GM12875 (cell line): ENCODE measurements at regions not wholly inside any gene's neighbourhood (a gene's known extent, or its start where the extent isn't known, plus 50 kb on each side); places are given as distances from the start of the nearest gene placed in this dataset.

Experiments
- H3K4me3 ChIP-seq: one replicate; pipeline ENCODE4 v1.5.1; 2011; ENCODE audit warnings: low read depth, low read length, control low read depth
- CTCF ChIP-seq: IDR thresholded peaks from 2 replicates; pipeline ENCODE4 v1.5.1; 2011; ENCODE audit warnings: low read depth, mild to moderate bottlenecking, control low read depth, inconsistent platforms, low read length, moderate library complexity, borderline replicate concordance; ENCODE audit not compliant: insufficient read depth

GRCh38 chr13:58792854-58793253 lies 1161.3 kb downstream of the PCDH17 start:
- TF ChIP-seq CTCF, result no peak
- no peak overlapping the region for H3K4me3 ChIP-seq

- no peak overlapping the region for H3K4me3 ChIP-seq
- TF ChIP-seq CTCF, result no peak
Measured at GRCh38 chr13:58795715-58796114, 1164.2 kb downstream of the PCDH17 start.

GRCh38 chr13:58804832-58805231 lies 1173.3 kb downstream of the PCDH17 start:
- no peak for TF ChIP-seq CTCF
- H3K4me3 ChIP-seq, result no peak overlapping the region

GRCh38 chr13:58806401-58806800 lies 1174.9 kb downstream of the PCDH17 start:
- no peak overlapping the region for H3K4me3 ChIP-seq

GRCh38 chr13:58823701-58824100 lies 1192.2 kb downstream of the PCDH17 start:
- TF ChIP-seq CTCF, result no peak
- H3K4me3 ChIP-seq, result no peak overlapping the region

More at GRCh38 chr13:58806401-58806800, 1174.9 kb downstream of the PCDH17 start:
- TF ChIP-seq CTCF, result no peak

- TF ChIP-seq CTCF, result no peak
- no peak overlapping the region for H3K4me3 ChIP-seq
Measured at GRCh38 chr13:58827904-58828303, 1196.4 kb downstream of the PCDH17 start.

- no peak for TF ChIP-seq CTCF
- H3K4me3 ChIP-seq, result no peak overlapping the region
Measured at GRCh38 chr13:58830841-58831240, 1199.3 kb downstream of the PCDH17 start.
